22Rv1 (cell line): ENCODE measurements at regions not wholly inside any gene's neighbourhood (a gene's known extent, or its start where the extent isn't known, plus 50 kb on each side); places are given as distances from the start of the nearest gene placed in this dataset.

Source experiments
- H3K27ac ChIP-seq: fragments of 450-650 bp; 2 replicates; pipeline ENCODE4 v1.5.1; 2017
- ZFX ChIP-seq: fragments of 450-650 bp; IDR thresholded peaks from 2 replicates; pipeline ENCODE4 v1.6.1; 2017; ENCODE audit warnings: antibody characterized with exemption, borderline replicate concordance
- TF ChIP-seq, protein P1 (sequence below): fragments of 450-650 bp; IDR thresholded peaks from 2 replicates; pipeline ENCODE4 v1.5.1; 2017; ENCODE audit warnings: mild to moderate bottlenecking

DNA sequence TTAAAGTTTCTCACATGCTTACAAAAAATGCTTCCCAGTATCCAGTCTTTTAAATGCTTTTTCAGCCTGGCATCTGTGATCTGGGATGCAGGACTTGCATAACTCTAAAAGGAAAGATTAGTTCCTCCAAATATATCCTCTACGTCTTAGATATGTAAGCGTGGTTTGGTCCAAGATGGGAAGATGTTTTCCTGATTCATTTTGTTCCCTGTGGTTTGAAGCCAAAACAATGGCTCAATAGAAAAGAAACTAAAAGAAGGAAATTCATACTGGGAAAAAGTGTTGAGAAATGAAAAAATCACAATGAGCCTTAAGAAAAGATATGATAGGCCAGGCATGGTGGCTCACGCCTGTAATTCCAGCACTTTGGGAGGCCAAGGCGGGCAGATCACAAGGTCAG, 1002.8 kb downstream of the NAALADL2 start:
- TF ChIP-seq, protein P1, sequence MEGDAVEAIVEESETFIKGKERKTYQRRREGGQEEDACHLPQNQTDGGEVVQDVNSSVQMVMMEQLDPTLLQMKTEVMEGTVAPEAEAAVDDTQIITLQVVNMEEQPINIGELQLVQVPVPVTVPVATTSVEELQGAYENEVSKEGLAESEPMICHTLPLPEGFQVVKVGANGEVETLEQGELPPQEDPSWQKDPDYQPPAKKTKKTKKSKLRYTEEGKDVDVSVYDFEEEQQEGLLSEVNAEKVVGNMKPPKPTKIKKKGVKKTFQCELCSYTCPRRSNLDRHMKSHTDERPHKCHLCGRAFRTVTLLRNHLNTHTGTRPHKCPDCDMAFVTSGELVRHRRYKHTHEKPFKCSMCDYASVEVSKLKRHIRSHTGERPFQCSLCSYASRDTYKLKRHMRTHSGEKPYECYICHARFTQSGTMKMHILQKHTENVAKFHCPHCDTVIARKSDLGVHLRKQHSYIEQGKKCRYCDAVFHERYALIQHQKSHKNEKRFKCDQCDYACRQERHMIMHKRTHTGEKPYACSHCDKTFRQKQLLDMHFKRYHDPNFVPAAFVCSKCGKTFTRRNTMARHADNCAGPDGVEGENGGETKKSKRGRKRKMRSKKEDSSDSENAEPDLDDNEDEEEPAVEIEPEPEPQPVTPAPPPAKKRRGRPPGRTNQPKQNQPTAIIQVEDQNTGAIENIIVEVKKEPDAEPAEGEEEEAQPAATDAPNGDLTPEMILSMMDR = no peak
- TF ChIP-seq ZFX = no peak

More for the DNA sequence above, 1002.8 kb downstream of the NAALADL2 start:
- no peak overlapping the region for H3K27ac ChIP-seq
